HuH-7 (cell line): ENCODE measurements at regions not wholly inside any gene's neighbourhood (a gene's known extent, or its start where the extent isn't known, plus 50 kb on each side); places are given as distances from the start of the nearest gene placed in this dataset.

Source experiments
- DNase-seq: peaks from one replicate; pipeline ENCODE4 v3.0.0; 2011; ENCODE audit warnings: low spot score

- no peak for DNase-seq
Measured at GRCh38 chr3:102183186-102183585, 251.6 kb upstream of the ZPLD1 start.

- DNase-seq = no peak
Measured at GRCh38 chr3:102183623-102184022, 251.2 kb upstream of the ZPLD1 start.

- DNase-seq = no peak
Measured at GRCh38 chr3:102189541-102189940, 245.3 kb upstream of the ZPLD1 start.

- DNase-seq = no peak
Measured at GRCh38 chr3:102189956-102190723, 244.7 kb upstream of the ZPLD1 start.

GRCh38 chr3:102192575-102192974 is 242.2 kb upstream of the ZPLD1 start:
- DNase-seq = no peak

GRCh38 chr3:102193255-102193654 is 241.6 kb upstream of the ZPLD1 start:
- no peak for DNase-seq

- no peak for DNase-seq
Measured at GRCh38 chr3:102194001-102194400, 240.8 kb upstream of the ZPLD1 start.

- DNase-seq = no peak
Measured at GRCh38 chr3:102194760-102195159, 240.1 kb upstream of the ZPLD1 start.

GRCh38 chr3:102195198-102195948 is 239.4 kb upstream of the ZPLD1 start:
- DNase-seq = no peak

GRCh38 chr3:102200126-102200525 is 234.7 kb upstream of the ZPLD1 start:
- no peak for DNase-seq

- no peak for DNase-seq
Measured at GRCh38 chr3:102200560-102200959, 234.3 kb upstream of the ZPLD1 start.

GRCh38 chr3:102205647-102206046 is 229.2 kb upstream of the ZPLD1 start:
- no peak for DNase-seq

- DNase-seq = no peak
Measured at GRCh38 chr3:102206511-102207031, 228.2 kb upstream of the ZPLD1 start.

- DNase-seq = no peak
Measured at GRCh38 chr3:102207151-102207571, 227.7 kb upstream of the ZPLD1 start.

- no peak for DNase-seq
Measured at GRCh38 chr3:102215166-102215565, 219.6 kb upstream of the ZPLD1 start.

- DNase-seq = no peak
Measured at GRCh38 chr3:102223132-102223531, 211.7 kb upstream of the ZPLD1 start.

- no peak for DNase-seq
Measured at GRCh38 chr3:102224171-102224570, 210.6 kb upstream of the ZPLD1 start.

- DNase-seq = no peak
Measured at GRCh38 chr3:102225005-102225404, 209.8 kb upstream of the ZPLD1 start.

- peak; percentile 28 for DNase-seq
Measured at GRCh38 chr3:102225407-102226132, 209.2 kb upstream of the ZPLD1 start.

GRCh38 chr3:102226463-102226862 is 208.4 kb upstream of the ZPLD1 start:
- DNase-seq = no peak

- DNase-seq = peak; percentile 48
Measured at GRCh38 chr3:102229062-102229655, 205.7 kb upstream of the ZPLD1 start.

- DNase-seq = no peak
Measured at GRCh38 chr3:102230057-102230456, 204.8 kb upstream of the ZPLD1 start.
